ENCODE measurements at regions not wholly inside any gene's neighbourhood (a gene's known extent, or its start where the extent isn't known, plus 50 kb on each side); places are given as distances from the start of the nearest gene placed in this dataset.

- TF ChIP-seq CSRNP3 (CRISPR knock-in tag; IDR thresholded peaks at IDR 0.05) (no peak), ZFP30 (CRISPR knock-in tag; IDR thresholded peaks at IDR 0.05) (no peak), ARNTL (CRISPR knock-in tag; IDR thresholded peaks at IDR 0.05; ENCODE audit: borderline replicate concordance, low read depth) (no peak), TSHZ2 (CRISPR knock-in tag; IDR thresholded peaks at IDR 0.05) (no peak), OSR1 (CRISPR knock-in tag; IDR thresholded peaks at IDR 0.05) (no peak), TOX (CRISPR knock-in tag; IDR thresholded peaks at IDR 0.05; ENCODE audit: borderline replicate concordance) (no peak), BACH2 (CRISPR knock-in tag; IDR thresholded peaks at IDR 0.05; ENCODE audit: borderline replicate concordance) (no peak), CSDC2 (CRISPR knock-in tag; IDR thresholded peaks at IDR 0.05) (no peak), ZNF8 (CRISPR knock-in tag; IDR thresholded peaks at IDR 0.05) (no peak), RARB (CRISPR knock-in tag; IDR thresholded peaks at IDR 0.05) (no peak), ESRRG (CRISPR knock-in tag; IDR thresholded peaks at IDR 0.05) (no peak), GLIS3 (CRISPR knock-in tag; IDR thresholded peaks at IDR 0.05) (no peak), SNAI2 (CRISPR knock-in tag; IDR thresholded peaks at IDR 0.05) (no peak), ZFP3 (CRISPR knock-in tag; IDR thresholded peaks at IDR 0.05) (no peak), PATZ1 (CRISPR knock-in tag; IDR thresholded peaks at IDR 0.05; ENCODE audit: borderline replicate concordance) (no peak), CREB5 (CRISPR knock-in tag; IDR thresholded peaks at IDR 0.05; ENCODE audit: low read depth) (no peak), PPARA (CRISPR knock-in tag; IDR thresholded peaks at IDR 0.05; ENCODE audit: borderline replicate concordance) (no peak), TCF4 (CRISPR knock-in tag; IDR thresholded peaks at IDR 0.05; ENCODE audit: borderline replicate concordance) (no peak), ZC3H10 (CRISPR knock-in tag; IDR thresholded peaks at IDR 0.05) (no peak), ZNF70 (CRISPR knock-in tag; IDR thresholded peaks at IDR 0.05) (no peak)
- no peak for ATAC-seq
Observed at GRCh38 chr14:79924551-79924950, 286.8 kb downstream of the DIO2 start.

GRCh38 chr14:79920180-79920692 lies 291.1 kb downstream of the DIO2 start:
- ATAC-seq, result no peak; the same call in 2 of the 3 replicates

More at GRCh38 chr14:79920180-79920692, 291.1 kb downstream of the DIO2 start:
- TF ChIP-seq ZFP3 (CRISPR knock-in tag; IDR thresholded peaks at IDR 0.05) (no peak), ESRRG (CRISPR knock-in tag; IDR thresholded peaks at IDR 0.05) (no peak), CREB5 (CRISPR knock-in tag; IDR thresholded peaks at IDR 0.05; ENCODE audit: low read depth) (no peak), ZC3H10 (CRISPR knock-in tag; IDR thresholded peaks at IDR 0.05) (no peak), ZNF565 (CRISPR knock-in tag; conservative IDR thresholded peaks at IDR 0.05; ENCODE audit: low read depth) (no peak), PATZ1 (CRISPR knock-in tag; IDR thresholded peaks at IDR 0.05; ENCODE audit: borderline replicate concordance) (no peak), POU6F1 (CRISPR knock-in tag; IDR thresholded peaks at IDR 0.05; ENCODE audit: borderline replicate concordance, low read depth) (no peak), GLIS3 (CRISPR knock-in tag; IDR thresholded peaks at IDR 0.05) (no peak)
